ENCODE measurements at regions not wholly inside any gene's neighbourhood (a gene's known extent, or its start where the extent isn't known, plus 50 kb on each side); places are given as distances from the start of the nearest gene placed in this dataset.

- no peak for DNase-seq
Measured at GRCh38 chr13:100933841-100934240, 259.2 kb upstream of the TMTC4 start.

- no peak for DNase-seq
Measured at GRCh38 chr13:100922599-100922998, 248.0 kb upstream of the TMTC4 start.

GRCh38 chr13:100921139-100921538, 246.5 kb upstream of the TMTC4 start:
- DNase-seq: no peak

GRCh38 chr13:100917011-100917410, 242.4 kb upstream of the TMTC4 start:
- DNase-seq: no peak

GRCh38 chr13:100913143-100913542, 238.5 kb upstream of the TMTC4 start:
- DNase-seq: no peak

GRCh38 chr13:100904293-100904976, 229.8 kb upstream of the TMTC4 start:
- no peak for DNase-seq

GRCh38 chr13:100899720-100900316, 225.2 kb upstream of the TMTC4 start:
- DNase-seq: no peak

GRCh38 chr13:100898431-100898830, 223.8 kb upstream of the TMTC4 start:
- DNase-seq: no peak

GRCh38 chr13:100895651-100896050, 221.1 kb upstream of the TMTC4 start:
- no peak for DNase-seq

GRCh38 chr13:100892981-100893380, 218.4 kb upstream of the TMTC4 start:
- no peak for DNase-seq

GRCh38 chr13:100890645-100891044, 216.1 kb upstream of the TMTC4 start:
- DNase-seq: no peak

- DNase-seq: no peak
Measured at GRCh38 chr13:100887729-100888151, 213.1 kb upstream of the TMTC4 start.

- DNase-seq: no peak
Measured at GRCh38 chr13:100883453-100883852, 208.9 kb upstream of the TMTC4 start.

- DNase-seq: no peak
Measured at GRCh38 chr13:100881291-100881864, 206.8 kb upstream of the TMTC4 start.

- DNase-seq: no peak
Measured at GRCh38 chr13:100880166-100880565, 205.6 kb upstream of the TMTC4 start.

- DNase-seq: no peak
Measured at GRCh38 chr13:100879255-100879654, 204.7 kb upstream of the TMTC4 start.

GRCh38 chr13:100876044-100876403, 201.4 kb upstream of the TMTC4 start:
- DNase-seq: no peak

- DNase-seq: no peak
Measured at GRCh38 chr13:100875392-100876043, 200.9 kb upstream of the TMTC4 start.

GRCh38 chr13:100872761-100873160, 198.2 kb upstream of the TMTC4 start:
- DNase-seq: no peak

GRCh38 chr13:100870898-100871297, 196.3 kb upstream of the TMTC4 start:
- no peak for DNase-seq

GRCh38 chr13:100860866-100861265, 186.3 kb upstream of the TMTC4 start:
- DNase-seq: no peak

- DNase-seq: no peak
Measured at GRCh38 chr13:100859861-100860260, 185.3 kb upstream of the TMTC4 start.

GRCh38 chr13:100855151-100855550, 180.6 kb upstream of the TMTC4 start:
- DNase-seq: no peak

GRCh38 chr13:100854006-100854405, 179.4 kb upstream of the TMTC4 start:
- DNase-seq: no peak
